Astrocyte of the cerebellum (primary cell): ENCODE measurements at regions not wholly inside any gene's neighbourhood (a gene's known extent, or its start where the extent isn't known, plus 50 kb on each side); places are given as distances from the start of the nearest gene placed in this dataset.

ENCODE experiments used
- DNase-seq: peaks from one replicate; pipeline ENCODE4 v3.0.0-alpha.2; 2011; ENCODE audit warnings: low read depth
- H3K4me3 ChIP-seq: 2 replicates; pipeline ENCODE4 v1.5.1; 2011; ENCODE audit warnings: mild to moderate bottlenecking, low read depth, low read length, moderate library complexity
- in situ Hi-C: cut with HindIII; loops from 2 replicates; pipeline ENCODE4 v1.10.0; 2017; ENCODE audit warnings: low sequenced_read_pairs
- TF ChIP-seq, protein P1 (sequence below): IDR thresholded peaks from 2 replicates; pipeline ENCODE4 v1.5.1; 2012; ENCODE audit warnings: low read length, low read depth, moderate library complexity, mild to moderate bottlenecking; ENCODE audit errors: missing control alignments

GRCh38 chr9:29928072-29928471, 2354.8 kb upstream of the C9orf72 start:
- TF ChIP-seq, protein P1, sequence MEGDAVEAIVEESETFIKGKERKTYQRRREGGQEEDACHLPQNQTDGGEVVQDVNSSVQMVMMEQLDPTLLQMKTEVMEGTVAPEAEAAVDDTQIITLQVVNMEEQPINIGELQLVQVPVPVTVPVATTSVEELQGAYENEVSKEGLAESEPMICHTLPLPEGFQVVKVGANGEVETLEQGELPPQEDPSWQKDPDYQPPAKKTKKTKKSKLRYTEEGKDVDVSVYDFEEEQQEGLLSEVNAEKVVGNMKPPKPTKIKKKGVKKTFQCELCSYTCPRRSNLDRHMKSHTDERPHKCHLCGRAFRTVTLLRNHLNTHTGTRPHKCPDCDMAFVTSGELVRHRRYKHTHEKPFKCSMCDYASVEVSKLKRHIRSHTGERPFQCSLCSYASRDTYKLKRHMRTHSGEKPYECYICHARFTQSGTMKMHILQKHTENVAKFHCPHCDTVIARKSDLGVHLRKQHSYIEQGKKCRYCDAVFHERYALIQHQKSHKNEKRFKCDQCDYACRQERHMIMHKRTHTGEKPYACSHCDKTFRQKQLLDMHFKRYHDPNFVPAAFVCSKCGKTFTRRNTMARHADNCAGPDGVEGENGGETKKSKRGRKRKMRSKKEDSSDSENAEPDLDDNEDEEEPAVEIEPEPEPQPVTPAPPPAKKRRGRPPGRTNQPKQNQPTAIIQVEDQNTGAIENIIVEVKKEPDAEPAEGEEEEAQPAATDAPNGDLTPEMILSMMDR: no peak
- in situ Hi-C loops: no loop called here

DNA sequence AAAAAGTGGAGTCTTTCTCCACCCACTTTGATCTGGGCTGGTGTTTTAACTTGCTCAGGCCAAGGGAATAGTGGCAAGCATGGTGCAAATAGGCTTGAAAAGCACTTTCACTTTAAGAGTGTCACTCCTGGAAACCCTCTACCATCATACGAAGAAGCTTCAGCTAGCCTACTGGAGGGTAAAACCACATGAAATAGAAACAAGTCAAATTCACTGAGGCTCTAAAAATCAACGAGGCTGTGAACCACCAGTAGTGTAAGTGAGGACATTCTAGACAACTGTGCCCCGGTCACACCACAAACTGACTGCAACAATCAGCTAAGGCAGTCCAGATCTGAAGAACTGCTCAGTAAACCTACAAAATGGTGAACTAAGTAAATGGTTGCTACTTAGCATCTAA, 2366.3 kb upstream of the C9orf72 start:
- TF ChIP-seq, protein P1: no peak
- H3K4me3 ChIP-seq: no peak overlapping the region
- DNase-seq: no peak
- in situ Hi-C loops: no loop called here

More at GRCh38 chr9:29928072-29928471, 2354.8 kb upstream of the C9orf72 start:
- H3K4me3 ChIP-seq: no peak overlapping the region
- no peak for DNase-seq

GRCh38 chr9:29945012-29945411, 2371.7 kb upstream of the C9orf72 start:
- in situ Hi-C loops: no loop called here
- H3K4me3 ChIP-seq: no peak overlapping the region
- DNase-seq: no peak
- TF ChIP-seq, protein P1: no peak

- TF ChIP-seq, protein P1: no peak
- no peak overlapping the region for H3K4me3 ChIP-seq
- in situ Hi-C loops: no loop called here
- no peak for DNase-seq
Measured at GRCh38 chr9:29958469-29958868, 2385.2 kb upstream of the C9orf72 start.

- no peak overlapping the region for H3K4me3 ChIP-seq
- TF ChIP-seq, protein P1: no peak
- DNase-seq: no peak
- in situ Hi-C loops: no loop called here
Measured at GRCh38 chr9:29965834-29966233, 2392.6 kb upstream of the C9orf72 start.

DNA sequence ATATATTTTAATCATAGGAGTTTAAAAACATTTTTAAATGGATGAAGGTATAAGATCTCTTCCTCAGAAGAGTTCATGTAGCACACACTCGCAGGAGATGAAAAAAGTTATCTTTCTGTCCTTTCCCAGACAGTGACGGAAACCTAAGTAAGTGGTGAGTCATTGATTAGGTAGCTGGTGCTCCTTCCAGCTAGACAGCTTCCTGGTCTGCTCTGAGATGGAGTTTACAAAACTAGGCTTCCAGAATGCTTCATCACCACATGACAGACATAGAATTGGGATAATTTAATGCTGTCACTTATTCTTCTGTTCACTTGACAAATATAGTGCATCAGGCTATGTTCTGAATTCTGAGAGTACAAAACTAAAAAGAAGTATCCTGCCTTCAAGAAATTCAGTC, 2393.0 kb upstream of the C9orf72 start:
- H3K4me3 ChIP-seq: no peak overlapping the region
- in situ Hi-C loops: no loop called here
- DNase-seq: no peak
- TF ChIP-seq, protein P1: no peak

GRCh38 chr9:29968831-29969230, 2395.6 kb upstream of the C9orf72 start:
- TF ChIP-seq, protein P1: no peak
- in situ Hi-C loops: no loop called here
- no peak for DNase-seq
- H3K4me3 ChIP-seq: no peak overlapping the region
